ENCODE measurements at regions not wholly inside any gene's neighbourhood (a gene's known extent, or its start where the extent isn't known, plus 50 kb on each side); places are given as distances from the start of the nearest gene placed in this dataset.
A peak's percentile ranks its signal among the peaks of the same experiment; 100 is the strongest.

GRCh38 chr6:14762077-14762476, 483.8 kb upstream of the JARID2 start:
- peaks cover 2% of the 10 kb centered on the region for H3K36me3 Mint-ChIP-seq
- H3K27ac Mint-ChIP-seq: no peak overlapping the region
- H3K4me1 Mint-ChIP-seq: peaks cover 0 to 1% (median 0%) of the 10 kb centered on the region in 3 donors
- peaks cover 0 to 1% (median 0%) of the 10 kb centered on the region in 3 donors for H3K9me3 Mint-ChIP-seq
- no peaks in the 10 kb centered on the region for H3K27me3 Mint-ChIP-seq
- no peak overlapping the region for H3K4me3 Mint-ChIP-seq

GRCh38 chr6:14763139-14763538, 482.7 kb upstream of the JARID2 start:
- no peak overlapping the region for H3K27ac Mint-ChIP-seq
- peaks cover 0 to 1% (median 0%) of the 10 kb centered on the region in 3 donors for H3K4me1 Mint-ChIP-seq
- no peak overlapping the region for H3K4me3 Mint-ChIP-seq
- H3K27me3 Mint-ChIP-seq: no peaks in the 10 kb centered on the region
- peaks cover 0 to 1% (median 0%) of the 10 kb centered on the region in 3 donors for H3K9me3 Mint-ChIP-seq
- H3K36me3 Mint-ChIP-seq: peaks cover 2% of the 10 kb centered on the region

- Mint-ChIP-seq H3K27me3 (no peaks in the 10 kb centered on the region), H3K9me3 (peaks cover 0 to 1% (median 0%) of the 10 kb centered on the region in 3 donors), H3K36me3 (peaks cover 2% of the 10 kb centered on the region), H3K4me1 (peaks cover 0 to 1% (median 0%) of the 10 kb centered on the region in 3 donors), H3K27ac (no peak overlapping the region), H3K4me3 (no peak overlapping the region)
These were observed 482.3 kb upstream of the JARID2 start for GRCh38 chr6:14763616-14764015.

GRCh38 chr6:14765106-14765505, 480.8 kb upstream of the JARID2 start:
- Mint-ChIP-seq H3K9me3 (peaks cover 0 to 1% (median 0%) of the 10 kb centered on the region in 3 donors), H3K36me3 (peaks cover 2% of the 10 kb centered on the region), H3K27ac (peak overlapping the region in 1 of 3 donors; percentile 57), H3K27me3 (no peaks in the 10 kb centered on the region), H3K4me3 (no peak overlapping the region), H3K4me1 (peaks cover 0 to 1% (median 0%) of the 10 kb centered on the region in 3 donors)

GRCh38 chr6:14765721-14766390, 480.0 kb upstream of the JARID2 start:
- peaks cover 0 to 1% (median 0%) of the 10 kb centered on the region in 3 donors for H3K9me3 Mint-ChIP-seq

GRCh38 chr6:14766391-14766994, 479.4 kb upstream of the JARID2 start:
- peaks cover 0 to 1% (median 0%) of the 10 kb centered on the region in 3 donors for H3K4me1 Mint-ChIP-seq
- no peaks in the 10 kb centered on the region for H3K36me3 Mint-ChIP-seq
- peaks cover 2% of the 10 kb centered on the region for H3K27me3 Mint-ChIP-seq
- peaks cover 0 to 1% (median 0%) of the 10 kb centered on the region in 3 donors for H3K9me3 Mint-ChIP-seq
- H3K27ac Mint-ChIP-seq: no peak overlapping the region
- H3K4me3 Mint-ChIP-seq: no peak overlapping the region

More at GRCh38 chr6:14765721-14766390, 480.0 kb upstream of the JARID2 start:
- Mint-ChIP-seq H3K27me3 (peaks cover 2% of the 10 kb centered on the region), H3K4me3 (no peak overlapping the region), H3K27ac (no peak overlapping the region), H3K36me3 (peaks cover 2% of the 10 kb centered on the region), H3K4me1 (peaks cover 0 to 1% (median 0%) of the 10 kb centered on the region in 3 donors)

GRCh38 chr6:14767226-14767625, 478.6 kb upstream of the JARID2 start:
- H3K4me3 Mint-ChIP-seq: no peak overlapping the region
- H3K27me3 Mint-ChIP-seq: peaks cover 2% of the 10 kb centered on the region
- peaks cover 0 to under 1% (median 0%) of the 10 kb centered on the region in 3 donors for H3K9me3 Mint-ChIP-seq
- H3K27ac Mint-ChIP-seq: peak overlapping the region in 1 of 3 donors; percentile 39
- H3K4me1 Mint-ChIP-seq: peaks cover 0 to 4% (median 3%) of the 10 kb centered on the region in 3 donors
- no peaks in the 10 kb centered on the region for H3K36me3 Mint-ChIP-seq

GRCh38 chr6:14770040-14770439, 475.8 kb upstream of the JARID2 start:
- Mint-ChIP-seq H3K4me3 (no peak overlapping the region), H3K36me3 (no peaks in the 10 kb centered on the region), H3K27me3 (peaks cover 2% of the 10 kb centered on the region), H3K27ac (peak overlapping the region in 1 of 3 donors; percentile 67), H3K9me3 (peaks cover 0 to 6% (median 0%) of the 10 kb centered on the region in 3 donors), H3K4me1 (peaks cover 0 to 4% (median 3%) of the 10 kb centered on the region in 3 donors)

GRCh38 chr6:14770572-14770971, 475.3 kb upstream of the JARID2 start:
- H3K27ac Mint-ChIP-seq: peak overlapping the region in 1 of 3 donors; percentile 67
- H3K4me1 Mint-ChIP-seq: peaks cover 0 to 4% (median 3%) of the 10 kb centered on the region in 3 donors
- H3K9me3 Mint-ChIP-seq: peaks cover 0 to 6% (median under 1%) of the 10 kb centered on the region in 3 donors
- peak overlapping the region in 1 of 4 donors; percentile 22 for H3K4me3 Mint-ChIP-seq
- no peaks in the 10 kb centered on the region for H3K36me3 Mint-ChIP-seq
- peaks cover 2% of the 10 kb centered on the region for H3K27me3 Mint-ChIP-seq

- H3K4me3 Mint-ChIP-seq: peak overlapping the region in 1 of 4 donors; percentile 22
- H3K36me3 Mint-ChIP-seq: no peaks in the 10 kb centered on the region
- peaks cover 0 to 4% (median 3%) of the 10 kb centered on the region in 3 donors for H3K4me1 Mint-ChIP-seq
- H3K27me3 Mint-ChIP-seq: peaks cover 2% of the 10 kb centered on the region
- H3K27ac Mint-ChIP-seq: no peak overlapping the region
- H3K9me3 Mint-ChIP-seq: peaks cover 0 to 6% (median 5%) of the 10 kb centered on the region in 3 donors
These were observed 474.9 kb upstream of the JARID2 start for GRCh38 chr6:14771016-14771415.

- Mint-ChIP-seq H3K36me3 (no peaks in the 10 kb centered on the region), H3K4me3 (peak overlapping the region in 1 of 4 donors; percentile 81), H3K4me1 (peaks cover 0 to 4% (median 3%) of the 10 kb centered on the region in 3 donors), H3K27ac (no peak overlapping the region), H3K27me3 (peaks cover 2% of the 10 kb centered on the region), H3K9me3 (peaks cover 0 to 7% (median 6%) of the 10 kb centered on the region in 3 donors)
These were observed 473.7 kb upstream of the JARID2 start for GRCh38 chr6:14772188-14772587.

- H3K27ac Mint-ChIP-seq: peak overlapping the region in 1 of 3 donors; percentile 25
- H3K27me3 Mint-ChIP-seq: peaks cover under 1% of the 10 kb centered on the region
- H3K9me3 Mint-ChIP-seq: peaks cover 0 to 7% (median 6%) of the 10 kb centered on the region in 3 donors
- peaks cover 0 to 4% (median 3%) of the 10 kb centered on the region in 3 donors for H3K4me1 Mint-ChIP-seq
- H3K4me3 Mint-ChIP-seq: no peak overlapping the region
- no peaks in the 10 kb centered on the region for H3K36me3 Mint-ChIP-seq
These were observed 470.3 kb upstream of the JARID2 start for GRCh38 chr6:14775528-14775927.

GRCh38 chr6:14776307-14776706, 469.6 kb upstream of the JARID2 start:
- H3K27ac Mint-ChIP-seq: no peak overlapping the region

GRCh38 chr6:14781772-14782525, 463.9 kb upstream of the JARID2 start:
- Mint-ChIP-seq H3K27me3 (no peaks in the 10 kb centered on the region), H3K27ac (no peak overlapping the region), H3K36me3 (no peaks in the 10 kb centered on the region), H3K9me3 (peaks cover 0 to 2% (median 0%) of the 10 kb centered on the region in 3 donors), H3K4me3 (no peak overlapping the region), H3K4me1 (peaks cover 5 to 9% (median 6%) of the 10 kb centered on the region in 3 donors)

More at GRCh38 chr6:14776307-14776706, 469.6 kb upstream of the JARID2 start:
- Mint-ChIP-seq H3K4me3 (no peak overlapping the region), H3K4me1 (peaks cover 0 to 4% (median 3%) of the 10 kb centered on the region in 3 donors), H3K36me3 (no peaks in the 10 kb centered on the region), H3K9me3 (peaks cover 0 to 7% (median 6%) of the 10 kb centered on the region in 3 donors), H3K27me3 (no peaks in the 10 kb centered on the region)

Measured in IgD-negative memory B cell (primary cell).